Fibroblast of the aortic adventitia (primary cell): ENCODE measurements at regions not wholly inside any gene's neighbourhood (a gene's known extent, or its start where the extent isn't known, plus 50 kb on each side); places are given as distances from the start of the nearest gene placed in this dataset.

Source experiments
- DNase-seq: peaks from one replicate; pipeline ENCODE4 v3.0.0-alpha.2; 2010; ENCODE audit warnings: low read depth
- H3K4me3 ChIP-seq: 2 replicates; pipeline ENCODE4 v1.5.1; 2011; ENCODE audit warnings: low read depth, mild to moderate bottlenecking, control low read depth, low read length, moderate library complexity
- TF ChIP-seq, protein P1 (sequence below): IDR thresholded peaks from 2 replicates; pipeline ENCODE4 v1.5.1; 2011; ENCODE audit warnings: mild to moderate bottlenecking, low read length, control low read depth, inconsistent platforms; ENCODE audit not compliant: insufficient read depth

DNA sequence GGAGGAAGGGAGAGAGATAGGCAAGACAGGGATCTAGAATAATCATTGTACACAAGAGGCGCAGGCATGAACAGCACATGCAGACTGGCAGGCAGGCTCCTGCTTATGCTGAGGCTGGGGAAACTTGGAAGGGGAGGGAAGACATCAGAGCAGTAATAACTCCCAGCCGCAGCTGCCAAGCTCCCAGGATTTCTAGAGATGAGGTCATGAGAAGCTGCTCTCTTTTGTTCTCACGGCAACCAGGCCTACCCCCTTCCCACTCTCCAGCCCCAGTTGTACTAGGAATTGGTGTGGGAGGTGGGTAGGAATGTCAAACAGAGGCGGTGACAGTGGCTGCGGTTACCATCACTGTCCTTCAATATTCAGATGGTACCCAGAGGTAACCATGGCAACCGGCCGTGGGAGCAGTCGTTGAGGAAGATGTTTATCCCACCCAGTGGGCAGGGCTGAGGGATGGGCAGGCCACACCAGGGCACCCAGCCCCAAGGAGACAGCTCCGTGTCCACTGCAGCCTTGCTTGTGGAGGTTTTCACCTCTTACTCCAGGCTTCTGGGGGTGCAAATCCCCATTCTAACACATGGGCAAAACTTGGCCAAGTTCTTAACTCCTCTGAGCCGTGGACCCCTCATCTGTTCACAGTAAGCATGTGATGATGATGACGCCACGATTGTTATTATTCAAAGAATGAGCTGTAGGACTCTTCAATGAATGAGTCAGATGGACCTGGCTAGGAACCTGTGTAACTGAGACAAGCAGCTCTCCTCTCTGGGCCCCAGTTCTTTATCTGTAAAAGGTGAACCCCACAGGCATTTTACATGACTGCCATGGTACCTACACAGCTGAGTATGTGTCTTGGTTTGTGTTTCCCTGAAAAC lies 360.8 kb upstream of the PROK2 start:
- no peak overlapping the region for H3K4me3 ChIP-seq
- TF ChIP-seq, protein P1, sequence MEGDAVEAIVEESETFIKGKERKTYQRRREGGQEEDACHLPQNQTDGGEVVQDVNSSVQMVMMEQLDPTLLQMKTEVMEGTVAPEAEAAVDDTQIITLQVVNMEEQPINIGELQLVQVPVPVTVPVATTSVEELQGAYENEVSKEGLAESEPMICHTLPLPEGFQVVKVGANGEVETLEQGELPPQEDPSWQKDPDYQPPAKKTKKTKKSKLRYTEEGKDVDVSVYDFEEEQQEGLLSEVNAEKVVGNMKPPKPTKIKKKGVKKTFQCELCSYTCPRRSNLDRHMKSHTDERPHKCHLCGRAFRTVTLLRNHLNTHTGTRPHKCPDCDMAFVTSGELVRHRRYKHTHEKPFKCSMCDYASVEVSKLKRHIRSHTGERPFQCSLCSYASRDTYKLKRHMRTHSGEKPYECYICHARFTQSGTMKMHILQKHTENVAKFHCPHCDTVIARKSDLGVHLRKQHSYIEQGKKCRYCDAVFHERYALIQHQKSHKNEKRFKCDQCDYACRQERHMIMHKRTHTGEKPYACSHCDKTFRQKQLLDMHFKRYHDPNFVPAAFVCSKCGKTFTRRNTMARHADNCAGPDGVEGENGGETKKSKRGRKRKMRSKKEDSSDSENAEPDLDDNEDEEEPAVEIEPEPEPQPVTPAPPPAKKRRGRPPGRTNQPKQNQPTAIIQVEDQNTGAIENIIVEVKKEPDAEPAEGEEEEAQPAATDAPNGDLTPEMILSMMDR, result no peak
- DNase-seq, result peak; percentile 87

GRCh38 chr3:72144773-72145505 lies 360.0 kb upstream of the PROK2 start:
- TF ChIP-seq, protein P1, result no peak
- no peak overlapping the region for H3K4me3 ChIP-seq
- no peak for DNase-seq

- TF ChIP-seq, protein P1, result no peak
- no peak for DNase-seq
- H3K4me3 ChIP-seq, result no peak overlapping the region
Observed at GRCh38 chr3:72143966-72144717, 359.2 kb upstream of the PROK2 start.

DNA sequence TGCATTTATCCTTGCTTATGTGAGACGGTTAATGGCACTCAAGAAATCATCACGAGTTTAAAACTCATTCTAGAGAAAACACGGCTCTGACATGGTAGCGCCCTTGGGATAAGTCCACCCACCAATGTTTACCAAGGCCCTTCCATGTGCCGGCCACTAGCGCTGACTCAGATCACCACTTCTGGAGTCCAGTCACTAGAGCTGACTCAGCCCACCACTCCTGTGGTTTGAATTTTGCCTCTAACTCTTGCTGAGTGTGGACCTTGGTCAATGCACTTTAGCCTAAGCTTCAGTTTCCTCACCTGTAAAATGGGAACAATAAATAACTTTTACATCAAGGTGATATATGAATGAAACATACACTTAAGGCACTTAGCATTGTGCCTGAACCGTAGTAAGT lies 358.4 kb upstream of the PROK2 start:
- DNase-seq, result peak; percentile 36
- H3K4me3 ChIP-seq, result no peak overlapping the region
- TF ChIP-seq, protein P1, result no peak

DNA sequence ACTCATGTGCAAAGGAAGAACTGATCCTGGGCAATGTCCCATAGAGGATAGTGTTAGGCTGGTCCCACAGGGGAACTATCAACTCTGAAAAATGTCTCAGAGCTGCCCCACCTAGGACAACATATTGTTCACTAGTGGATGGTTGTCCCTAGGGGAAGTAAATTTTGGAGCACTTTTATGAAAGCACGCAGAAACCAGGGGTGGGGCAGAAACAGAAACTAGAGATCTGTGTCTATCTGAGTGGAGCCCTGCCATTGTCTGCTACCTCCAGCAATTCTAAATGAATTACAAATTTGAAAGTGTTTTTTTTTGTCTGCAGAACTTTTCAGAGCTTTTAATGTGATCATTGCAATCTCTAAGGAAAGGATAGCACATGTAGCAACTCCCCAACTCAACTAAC lies 357.1 kb upstream of the PROK2 start:
- no peak overlapping the region for H3K4me3 ChIP-seq
- TF ChIP-seq, protein P1, result no peak
- no peak for DNase-seq

- TF ChIP-seq, protein P1, result no peak
- DNase-seq, result no peak
- no peak overlapping the region for H3K4me3 ChIP-seq
Observed at GRCh38 chr3:72141264-72141663, 356.3 kb upstream of the PROK2 start.
